Ammon's horn (tissue), 1 donor: ENCODE measurements at regions not wholly inside any gene's neighbourhood (a gene's known extent, or its start where the extent isn't known, plus 50 kb on each side); places are given as distances from the start of the nearest gene placed in this dataset.
A peak's percentile ranks its signal among the peaks of the same experiment; 100 is the strongest.

ENCODE experiments used
- DNase-seq: peaks from one replicate; pipeline ENCODE4 v3.0.0-alpha.2; 2016; ENCODE audit warnings: low spot score

- no peak for DNase-seq
These were observed 115.0 kb downstream of the RIPK4 start for GRCh38 chr21:41651830-41652229.

- DNase-seq, result no peak
These were observed 115.4 kb downstream of the RIPK4 start for GRCh38 chr21:41651406-41651805.

- DNase-seq, result no peak
These were observed 116.2 kb downstream of the RIPK4 start for GRCh38 chr21:41650526-41651145.

DNA sequence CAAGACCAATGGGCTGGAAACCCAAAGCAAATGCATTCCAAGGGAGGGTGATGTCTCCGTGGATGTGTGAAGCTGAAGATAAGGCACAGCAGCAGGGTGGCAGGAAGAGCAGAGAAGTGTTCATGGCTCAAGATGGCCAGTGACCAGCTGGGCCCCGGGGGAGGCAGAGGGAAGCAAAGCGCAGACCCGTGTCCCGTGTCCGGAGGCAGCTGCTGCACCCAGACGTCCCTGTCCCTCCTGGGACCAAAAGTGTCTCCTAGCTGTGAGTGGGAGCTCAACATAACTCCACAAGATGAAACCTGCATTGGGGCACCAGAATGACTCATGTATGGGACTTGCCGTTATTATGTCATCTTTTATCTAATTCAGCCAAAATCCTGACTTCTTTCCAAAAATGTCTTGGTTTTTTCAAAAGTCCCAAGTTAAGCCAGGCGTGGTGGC is 118.2 kb downstream of the RIPK4 start:
- DNase-seq, result no peak

GRCh38 chr21:41647806-41648561 is 118.9 kb downstream of the RIPK4 start:
- DNase-seq, result no peak

DNA sequence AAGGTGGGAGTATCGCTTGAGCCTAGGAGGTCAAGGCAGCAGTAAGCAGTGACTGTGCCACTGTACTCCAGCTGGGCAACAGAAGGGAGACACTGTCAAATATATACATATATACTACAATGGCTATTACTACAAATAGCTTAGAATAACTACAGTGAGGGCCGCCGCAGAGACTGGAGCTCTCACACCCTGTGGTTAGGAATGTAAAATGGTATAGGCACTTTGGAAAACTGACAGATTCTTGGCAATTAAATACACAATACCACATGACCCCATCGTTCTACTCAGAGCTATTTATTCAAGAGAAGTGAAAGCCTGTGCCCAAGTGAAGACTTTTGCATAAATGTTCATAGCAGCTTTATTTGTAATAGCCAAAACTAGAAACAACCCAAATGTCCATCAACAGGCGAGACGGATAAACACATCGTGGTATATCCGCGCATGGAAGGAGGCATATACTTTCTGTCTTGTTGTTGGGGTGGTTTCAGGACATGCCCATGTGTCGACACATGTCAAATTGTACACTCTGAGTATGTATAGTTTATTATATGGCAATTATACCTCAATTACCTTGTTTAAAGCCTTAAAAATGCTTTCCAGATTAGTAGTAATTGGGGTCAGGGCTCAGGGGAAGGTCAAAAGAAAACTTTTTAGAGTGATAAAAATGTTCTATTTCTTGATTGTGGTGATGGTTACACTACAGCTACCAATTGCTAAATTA is 123.4 kb downstream of the RIPK4 start:
- DNase-seq, result no peak

DNA sequence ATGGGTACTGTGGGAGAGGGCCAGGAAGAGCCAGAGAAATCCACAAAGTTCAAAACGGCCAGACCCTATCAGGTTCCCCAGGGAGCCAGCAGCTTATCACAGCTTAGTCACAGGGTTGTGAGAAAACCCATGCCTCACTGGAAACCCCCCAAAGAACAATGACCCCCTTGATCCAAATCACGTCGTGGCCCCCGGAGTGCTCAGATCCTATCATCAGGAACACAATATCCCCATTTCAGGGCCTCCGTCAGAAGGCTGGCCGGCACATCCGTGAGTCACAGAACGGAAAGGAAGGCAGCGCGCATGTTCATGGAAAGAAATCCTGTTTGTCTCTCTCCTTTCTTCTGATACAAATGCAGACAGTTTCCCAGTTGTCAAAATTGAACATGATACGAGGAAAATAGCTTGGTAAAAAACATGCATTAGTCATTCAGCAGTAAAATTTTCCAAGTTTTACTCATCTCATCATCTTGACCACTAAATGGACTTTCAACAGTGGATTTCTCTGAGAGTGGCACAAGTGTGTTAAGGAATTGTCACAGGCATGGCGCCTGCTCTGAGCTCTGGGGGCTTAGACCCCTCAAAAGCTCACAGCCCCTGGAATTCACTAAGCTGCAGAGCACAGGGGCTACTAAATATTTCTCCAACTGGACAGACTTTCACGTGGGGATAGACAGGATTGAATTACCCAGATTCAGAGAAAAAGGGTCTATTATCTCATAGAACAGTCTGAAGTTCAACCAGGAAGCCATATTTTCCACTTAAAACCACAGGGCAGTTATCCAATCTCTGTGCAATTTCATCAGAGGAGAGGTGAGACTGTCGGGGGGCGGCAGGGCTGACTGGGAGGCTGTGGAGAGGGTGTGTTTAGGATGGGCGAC is 124.8 kb downstream of the RIPK4 start:
- DNase-seq, result peak; percentile 51

GRCh38 chr21:41641510-41641815 is 125.4 kb downstream of the RIPK4 start:
- no peak for DNase-seq

DNA sequence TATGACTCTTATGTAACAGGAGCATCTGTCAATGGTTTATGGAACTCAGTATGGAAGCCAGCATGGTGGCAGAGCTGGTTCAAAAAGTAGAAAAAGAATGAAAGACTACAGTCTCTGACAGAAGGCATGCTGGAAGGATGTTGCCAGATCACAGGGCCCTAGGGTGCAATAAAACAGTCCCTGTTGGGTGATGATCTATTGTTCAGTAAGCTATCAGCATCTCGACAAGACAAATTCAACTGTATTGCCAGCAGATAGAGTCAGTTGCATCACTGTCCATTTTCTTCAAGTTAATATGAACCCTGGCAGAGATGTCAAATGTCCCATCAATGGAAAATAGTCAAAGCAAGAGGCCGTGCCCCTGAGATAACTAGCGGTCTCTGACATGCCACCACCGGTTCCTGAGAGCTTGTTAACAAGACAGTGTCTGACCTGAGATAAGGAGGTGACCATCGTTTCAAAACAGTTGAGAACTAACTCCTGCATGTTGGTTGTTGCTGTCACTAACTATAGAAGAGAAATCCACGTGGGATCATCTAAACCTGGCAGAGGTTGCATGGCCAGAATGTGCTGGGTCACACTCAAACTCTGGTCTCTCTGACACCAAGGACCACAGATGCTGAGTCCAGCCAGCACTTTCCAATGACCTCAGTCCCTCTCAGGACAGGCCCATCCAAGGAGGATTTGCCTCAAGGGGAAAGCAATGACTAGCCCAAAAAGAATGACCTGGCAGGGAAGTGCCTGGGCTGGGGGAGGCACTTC is 125.9 kb downstream of the RIPK4 start:
- DNase-seq, result no peak

GRCh38 chr21:41639766-41640165 is 127.1 kb downstream of the RIPK4 start:
- no peak for DNase-seq

DNA sequence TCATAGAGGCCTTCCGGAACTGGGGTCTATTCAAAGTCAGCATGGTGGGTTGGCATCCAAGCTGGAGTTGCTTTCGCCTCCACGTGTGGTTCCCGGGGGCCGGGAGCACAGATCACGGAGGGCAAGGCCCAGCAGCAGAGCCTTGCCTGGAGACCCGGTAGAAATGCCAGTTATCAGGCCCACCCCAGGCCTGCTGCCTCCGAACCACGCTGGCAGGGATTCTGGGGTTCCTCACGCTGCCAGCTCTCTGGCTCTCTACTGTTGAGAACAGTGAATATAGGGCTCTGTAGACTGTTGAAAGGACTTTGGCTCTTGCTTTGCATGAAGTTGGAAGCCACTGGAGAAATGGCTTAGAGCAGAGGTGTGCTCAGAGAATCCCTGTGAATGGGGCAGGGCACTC is 127.5 kb downstream of the RIPK4 start:
- no peak for DNase-seq

DNA sequence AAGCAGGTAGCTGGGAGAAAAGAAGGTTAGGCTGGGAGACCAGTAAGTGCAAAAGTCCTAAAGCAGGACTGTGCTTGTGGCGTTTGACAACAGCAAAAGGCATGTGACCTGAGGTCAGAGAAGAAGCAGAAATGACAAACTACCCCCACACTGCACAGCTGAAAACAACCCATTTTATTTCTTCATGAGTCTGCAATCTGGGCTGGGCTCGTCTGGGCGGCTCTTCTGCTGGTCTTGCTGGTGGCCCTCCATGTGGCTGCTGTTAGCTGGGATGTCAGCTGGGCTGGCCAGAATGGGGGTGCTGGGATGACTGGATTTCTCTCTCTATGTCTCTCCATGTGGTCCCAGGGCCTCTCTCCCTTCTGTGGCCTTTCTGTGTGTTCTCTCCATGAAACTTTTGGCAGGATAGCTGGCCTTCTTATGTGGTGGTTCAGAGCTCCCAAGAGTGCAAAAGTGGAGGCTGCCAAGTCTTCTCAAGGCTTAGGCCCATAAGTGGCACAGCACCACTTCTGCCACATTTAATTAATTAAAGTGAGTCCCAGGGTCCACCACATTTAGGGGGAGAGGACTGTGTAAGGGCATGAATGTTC is 128.6 kb downstream of the RIPK4 start:
- DNase-seq, result no peak

DNA sequence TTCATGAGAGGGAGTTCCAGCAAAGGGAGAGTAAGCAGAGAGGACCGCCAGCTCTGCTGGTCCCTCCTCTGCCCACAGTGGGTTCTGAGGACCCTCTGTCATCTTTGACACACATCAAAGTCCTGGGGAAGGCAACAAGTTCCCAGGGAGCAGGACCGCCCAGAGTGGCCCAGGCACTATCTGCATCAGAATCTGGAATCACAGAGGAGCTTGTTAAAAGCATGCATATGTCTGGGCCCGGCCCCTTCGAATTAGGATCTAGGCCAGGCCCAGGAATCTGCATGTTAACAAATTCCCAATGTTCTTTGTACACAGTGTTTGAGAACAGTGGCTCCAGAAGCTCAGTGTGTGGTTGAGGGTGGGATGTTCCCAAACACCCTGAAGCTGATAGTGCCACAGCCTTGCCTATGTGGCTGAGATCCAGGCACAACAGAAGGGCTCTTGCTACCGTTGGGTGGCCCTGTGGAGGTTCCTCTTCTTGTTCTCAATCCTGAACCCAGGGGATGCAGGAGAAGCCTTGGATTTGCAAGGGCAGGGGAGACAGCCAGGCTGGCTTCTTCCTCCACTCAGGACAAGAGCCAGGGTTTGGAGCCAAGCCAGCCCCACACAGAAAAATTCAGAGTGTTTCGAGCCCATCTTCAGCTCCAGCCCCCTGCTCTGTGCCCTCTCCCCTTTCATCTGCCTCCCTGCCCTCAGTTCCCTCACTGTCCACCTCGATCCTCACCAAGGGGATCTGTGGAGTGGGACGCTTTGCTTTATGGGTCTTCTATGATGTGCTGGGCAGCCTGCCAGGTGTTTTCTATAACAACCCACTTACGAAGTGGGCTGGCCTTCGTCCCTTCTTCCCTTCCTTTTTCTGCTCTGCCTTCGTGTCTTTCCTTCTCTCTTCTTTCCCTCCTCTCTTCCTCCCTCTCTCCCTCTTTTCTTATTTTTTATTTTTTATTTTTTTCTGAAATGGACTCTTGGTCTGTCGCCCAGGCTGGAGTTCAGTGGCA is 129.0 kb upstream of the TMPRSS2 start:
- DNase-seq, result peak; percentile 13

DNA sequence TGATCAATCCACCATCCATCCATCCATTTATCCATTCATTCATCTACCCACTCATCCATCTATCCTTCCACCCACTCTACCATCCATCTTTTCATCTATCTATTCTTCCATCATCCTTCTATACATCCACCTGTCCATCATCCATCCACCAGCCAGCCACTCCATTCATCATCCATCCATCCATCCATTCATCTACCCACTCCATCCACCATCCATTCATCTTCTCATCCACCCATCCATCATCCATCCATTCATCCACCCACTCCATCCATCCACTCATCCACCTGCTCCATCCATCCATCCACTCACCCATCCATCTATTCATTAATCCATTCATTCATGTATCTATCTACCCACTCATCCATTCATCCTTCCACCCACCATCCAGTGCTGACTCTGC is 127.9 kb upstream of the TMPRSS2 start:
- DNase-seq, result no peak

DNA sequence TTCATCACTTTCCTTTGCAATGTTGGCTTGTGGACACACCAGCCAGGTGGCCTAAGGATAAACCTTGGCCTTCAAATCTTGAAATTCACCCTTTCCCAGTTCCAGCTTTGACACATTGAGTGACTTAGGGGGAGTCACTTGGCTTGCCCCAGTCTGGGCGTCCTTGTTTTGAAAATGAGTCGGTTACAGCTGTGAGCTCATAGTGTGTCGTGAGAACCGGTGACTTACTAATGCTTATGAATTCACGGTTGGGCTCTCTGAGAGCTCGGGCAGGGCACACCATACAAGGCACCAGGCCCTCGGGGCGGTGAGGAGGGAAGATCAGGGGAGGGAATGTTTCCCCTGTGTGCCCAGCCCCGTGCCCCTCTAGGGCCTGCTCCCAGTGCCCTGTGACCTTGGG is 126.9 kb upstream of the TMPRSS2 start:
- no peak for DNase-seq

- no peak for DNase-seq
These were observed 126.3 kb upstream of the TMPRSS2 start for GRCh38 chr21:41634211-41634694.

- no peak for DNase-seq
These were observed 125.7 kb upstream of the TMPRSS2 start for GRCh38 chr21:41633627-41634026.

DNA sequence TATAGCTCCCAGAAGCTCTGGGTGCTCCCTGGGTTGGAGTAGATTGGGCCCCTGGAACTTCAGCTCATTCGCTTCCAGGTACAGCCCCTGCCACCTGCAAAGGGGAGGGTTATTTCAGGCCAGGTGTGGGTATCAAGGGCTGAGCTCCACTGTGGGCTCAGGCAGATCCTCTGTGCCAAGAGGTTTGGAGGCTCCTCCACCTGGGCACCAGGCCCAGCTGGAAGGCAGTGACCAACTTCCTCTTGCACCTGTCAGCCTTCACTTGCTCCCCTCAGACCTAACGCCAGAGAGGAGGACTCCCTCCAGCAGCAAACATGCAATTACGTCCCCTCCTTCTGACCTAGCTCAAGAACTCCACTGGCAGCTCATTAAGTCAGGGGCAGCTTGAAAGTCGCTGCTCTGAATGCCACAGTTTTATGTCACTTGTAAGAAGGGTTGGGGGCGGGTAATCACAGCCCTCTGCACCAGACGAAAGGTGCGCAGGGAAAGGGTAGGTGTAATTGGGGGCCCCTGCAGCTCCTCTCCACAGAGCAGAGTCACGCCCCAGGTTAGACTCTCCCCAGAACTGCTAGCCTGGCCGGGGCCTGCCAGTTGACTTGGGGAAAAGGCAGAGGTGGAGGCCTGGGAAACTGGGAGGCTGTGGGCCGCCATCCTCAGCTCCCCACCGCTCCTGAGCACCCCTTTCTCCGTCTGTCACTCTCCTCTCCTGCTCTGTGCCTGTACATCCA is 125.0 kb upstream of the TMPRSS2 start:
- no peak for DNase-seq
